Ovary (tissue), 3 donors: ENCODE measurements at regions not wholly inside any gene's neighbourhood (a gene's known extent, or its start where the extent isn't known, plus 50 kb on each side); places are given as distances from the start of the nearest gene placed in this dataset.

Experiments used
- CTCF ChIP-seq, 3 donors: fragments of 450-650 bp in 2 of 3; fragments of 200-600 bp in 1 of 3; IDR thresholded peaks; one replicate each; pipeline versions ENCODE4 v1.5.1 to v1.8.0; 2016 to 2022; ENCODE audit warnings: antibody characterized with exemption in 3 of 3, mild to moderate bottlenecking in 1 of 3
- POLR2A ChIP-seq: fragments of 450-650 bp; IDR thresholded peaks from one replicate; pipeline ENCODE4 v1.6.1; 2017; ENCODE audit warnings: antibody characterized with exemption, mild to moderate bottlenecking, moderate library complexity
- donor health status: DM: no; HTN: no; CAD: no.

- TF ChIP-seq CTCF (IDR thresholded peaks at IDR 0.05) (no peak), POLR2A (no peak)
These were observed 83.5 kb upstream of the CUX1 start for GRCh38 chr7:101733713-101734475.
